Hepatocyte (in vitro differentiated cells): ENCODE measurements at regions not wholly inside any gene's neighbourhood (a gene's known extent, or its start where the extent isn't known, plus 50 kb on each side); places are given as distances from the start of the nearest gene placed in this dataset.

Experiments used
- CTCF ChIP-seq: fragments of 200-600 bp; sonication (generic); IDR thresholded peaks from 2 replicates; pipeline ENCODE4 v1.5.1; 2016; ENCODE audit warnings: antibody characterized with exemption, mild to moderate bottlenecking; ENCODE audit not compliant: poor library complexity
- EZH2 ChIP-seq: fragments of 200-600 bp; sonication (generic); IDR thresholded peaks from 2 replicates; pipeline ENCODE4 v1.6.1; 2016; ENCODE audit warnings: antibody characterized with exemption, mild to moderate bottlenecking, borderline replicate concordance

GRCh38 chr12:75759196-75759595, 247.8 kb upstream of the KRR1 start:
- TF ChIP-seq CTCF, result no peak
- TF ChIP-seq EZH2, result no peak
